Parathyroid adenoma (tissue), 2 donors: ENCODE measurements at regions not wholly inside any gene's neighbourhood (a gene's known extent, or its start where the extent isn't known, plus 50 kb on each side); places are given as distances from the start of the nearest gene placed in this dataset.

Experiments used
- H2AFZ ChIP-seq: fragments of 300-600 bp; sonication (generic); one replicate; pipeline ENCODE4 v1.7.0; 2017; ENCODE audit warnings: antibody characterized with exemption, mild to moderate bottlenecking
- H3K27ac ChIP-seq: fragments of 300-600 bp; sonication (generic); one replicate; pipeline ENCODE4 v1.7.0; 2017
- H3K27me3 ChIP-seq: fragments of 300-600 bp; sonication (generic); one replicate; pipeline ENCODE4 v1.7.0; 2017; ENCODE audit warnings: low read length; ENCODE audit not compliant: control insufficient read depth, insufficient read depth
- H3K36me3 ChIP-seq: fragments of 300-600 bp; sonication (generic); one replicate; pipeline ENCODE4 v1.7.0; 2017; ENCODE audit warnings: low read length; ENCODE audit not compliant: control insufficient read depth, insufficient read depth
- H3K4me1 ChIP-seq: fragments of 300-600 bp; sonication (generic); one replicate; pipeline ENCODE4 v1.7.0; 2017; ENCODE audit warnings: control low read depth
- H3K4me2 ChIP-seq: fragments of 300-600 bp; sonication (generic); one replicate; pipeline ENCODE4 v1.7.0; 2017; ENCODE audit warnings: low read length
- H3K4me3 ChIP-seq: fragments of 300-600 bp; sonication (generic); one replicate; pipeline ENCODE4 v1.7.0; 2017; ENCODE audit warnings: low read depth, low read length
- H3K79me2 ChIP-seq: fragments of 300-600 bp; sonication (generic); one replicate; pipeline ENCODE4 v1.7.0; 2017; ENCODE audit warnings: control low read depth
- H3K9ac ChIP-seq: fragments of 300-600 bp; sonication (generic); one replicate; pipeline ENCODE4 v1.7.0; 2017; ENCODE audit warnings: mild to moderate bottlenecking
- H3K9me3 ChIP-seq: fragments of 300-600 bp; sonication (generic); one replicate; pipeline ENCODE4 v1.7.0; 2017; ENCODE audit warnings: low read length; ENCODE audit not compliant: control insufficient read depth
- CTCF ChIP-seq: fragments of 300-600 bp; sonication (generic); IDR thresholded peaks from one replicate; pipeline ENCODE4 v1.7.0; 2017; ENCODE audit warnings: antibody characterized with exemption, mild to moderate bottlenecking
- donor health status: primary hyperparathyroidism.

GRCh38 chr13:105259426-105259825 is 1276.0 kb downstream of the EFNB2 start:
- Histone ChIP-seq H3K9me3 (no peaks in the 10 kb centered on the region), H3K9ac (no peak overlapping the region), H2AFZ (no peak overlapping the region), H3K4me3 (no peak overlapping the region), H3K27me3 (no peaks in the 10 kb centered on the region), H3K79me2 (no peaks in the 10 kb centered on the region), H3K36me3 (no peaks in the 10 kb centered on the region), H3K4me1 (no peaks in the 10 kb centered on the region), H3K27ac (no peak overlapping the region), H3K4me2 (no peak overlapping the region)
- TF ChIP-seq CTCF, result no peak

- Histone ChIP-seq H3K9me3 (no peaks in the 10 kb centered on the region), H2AFZ (no peak overlapping the region), H3K4me2 (no peak overlapping the region), H3K4me3 (no peak overlapping the region), H3K4me1 (no peaks in the 10 kb centered on the region), H3K27me3 (no peaks in the 10 kb centered on the region), H3K9ac (no peak overlapping the region), H3K27ac (no peak overlapping the region), H3K36me3 (no peaks in the 10 kb centered on the region), H3K79me2 (no peaks in the 10 kb centered on the region)
- TF ChIP-seq CTCF, result no peak
These were observed 1280.0 kb downstream of the EFNB2 start for GRCh38 chr13:105255472-105255871.

GRCh38 chr13:105251293-105251692 is 1284.2 kb downstream of the EFNB2 start:
- H3K27ac ChIP-seq, result no peak overlapping the region

GRCh38 chr13:105247830-105248229 is 1287.6 kb downstream of the EFNB2 start:
- no peak overlapping the region for H3K9ac ChIP-seq
- no peak for TF ChIP-seq CTCF

More at GRCh38 chr13:105251293-105251692, 1284.2 kb downstream of the EFNB2 start:
- H3K9me3 ChIP-seq, result no peaks in the 10 kb centered on the region
- no peak overlapping the region for H3K4me2 ChIP-seq
- H3K27me3 ChIP-seq, result no peaks in the 10 kb centered on the region
- no peak overlapping the region for H3K9ac ChIP-seq
- no peaks in the 10 kb centered on the region for H3K36me3 ChIP-seq
- no peak overlapping the region for H2AFZ ChIP-seq
- no peak for TF ChIP-seq CTCF
- H3K4me1 ChIP-seq, result no peaks in the 10 kb centered on the region
- H3K79me2 ChIP-seq, result no peaks in the 10 kb centered on the region
- no peak overlapping the region for H3K4me3 ChIP-seq

GRCh38 chr13:105240371-105240770 is 1295.1 kb downstream of the EFNB2 start:
- H3K9ac ChIP-seq, result no peak overlapping the region
- no peaks in the 10 kb centered on the region for H3K9me3 ChIP-seq
- no peak overlapping the region for H2AFZ ChIP-seq
- H3K4me3 ChIP-seq, result no peak overlapping the region
- H3K4me2 ChIP-seq, result no peak overlapping the region
- no peaks in the 10 kb centered on the region for H3K27me3 ChIP-seq
- no peaks in the 10 kb centered on the region for H3K79me2 ChIP-seq
- no peaks in the 10 kb centered on the region for H3K36me3 ChIP-seq
- no peak overlapping the region for H3K27ac ChIP-seq
- TF ChIP-seq CTCF, result no peak
- no peaks in the 10 kb centered on the region for H3K4me1 ChIP-seq

More at GRCh38 chr13:105247830-105248229, 1287.6 kb downstream of the EFNB2 start:
- H3K27ac ChIP-seq, result no peak overlapping the region
- H2AFZ ChIP-seq, result no peak overlapping the region
- no peaks in the 10 kb centered on the region for H3K36me3 ChIP-seq
- no peak overlapping the region for H3K4me3 ChIP-seq
- no peaks in the 10 kb centered on the region for H3K79me2 ChIP-seq
- H3K27me3 ChIP-seq, result no peaks in the 10 kb centered on the region
- no peaks in the 10 kb centered on the region for H3K4me1 ChIP-seq
- H3K9me3 ChIP-seq, result no peaks in the 10 kb centered on the region
- no peak overlapping the region for H3K4me2 ChIP-seq
